ENCODE measurements at regions not wholly inside any gene's neighbourhood (a gene's known extent, or its start where the extent isn't known, plus 50 kb on each side); places are given as distances from the start of the nearest gene placed in this dataset.

- Histone ChIP-seq H3K9me3 (ENCODE audit: control insufficient read depth, insufficient read depth, low read length) (peaks cover 46% of the 10 kb centered on the region), H4K8ac (ENCODE audit: low read depth in 2 of 2, low read length in 2 of 2) (no peak overlapping the region), H4K5ac (ENCODE audit: low read depth, low read length) (no peak overlapping the region), H2AK5ac (ENCODE audit: low read depth, low read length) (no peak overlapping the region), H4K91ac (ENCODE audit: insufficient read depth, low read depth, low read length) (no peak overlapping the region), H2AFZ (replicated peaks; ENCODE audit: low read length, poor library complexity) (no peak overlapping the region), H2BK120ac (ENCODE audit: low read depth, low read length) (no peak overlapping the region), H3K56ac (ENCODE audit: extremely low read depth, insufficient read depth, low read length) (no peak overlapping the region), H3K79me1 (ENCODE audit: low read depth in 1 of 2, low read length in 2 of 2) (no peaks in the 10 kb centered on the region; a peak in 1 of 4 replicates), H3K23ac (ENCODE audit: low read depth, low read length) (no peak overlapping the region), H3K36me3 (ENCODE audit: control insufficient read depth, insufficient read depth, low read length) (peaks cover 72% of the 10 kb centered on the region), H3K4me3 (ENCODE audit: insufficient read depth, low read depth, low read length) (no peak overlapping the region), H3K18ac (ENCODE audit: low read depth, low read length) (no peak overlapping the region), H3K4me1 (ENCODE audit: control insufficient read depth, insufficient read depth, low read length) (no peaks in the 10 kb centered on the region), H2BK15ac (ENCODE audit: low read depth, low read length) (no peak overlapping the region), H4K20me1 (ENCODE audit: insufficient read depth, low read length) (no peaks in the 10 kb centered on the region), H2BK5ac (ENCODE audit: low read depth, low read length, poor library complexity, severe bottlenecking) (no peak overlapping the region), H3K27me3 (ENCODE audit: control insufficient read depth, insufficient read depth, low read length) (no peaks in the 10 kb centered on the region), H3K27ac (ENCODE audit: insufficient read depth, low read length) (no peak overlapping the region), H2AK9ac (replicated peaks; ENCODE audit: low read depth, low read length, poor library complexity) (no peak overlapping the region), H2BK20ac (ENCODE audit: low read depth, low read length) (no peak overlapping the region), H3K4me2 (ENCODE audit: low read depth, low read length) (no peak overlapping the region), H3K9me1 (ENCODE audit: insufficient read depth, low read length) (no peaks in the 10 kb centered on the region), H3K14ac (replicated peaks; ENCODE audit: low read depth, low read length) (no peak overlapping the region), H3K4ac (ENCODE audit: low read depth, low read length) (no peak overlapping the region), H3K9ac (ENCODE audit: low read depth, low read length) (no peak overlapping the region)
- intact Hi-C loops (cut with micrococcal nuclease): loop anchor here (10.0 kb wide), 1 partner anchor 58 kb away; no protein-coding TSS in a partner anchor
- dilution Hi-C loops (cut with HindIII; ENCODE audit: low sequenced_read_pairs, unreplicated experiment): no loop called here
- CTCF ChIA-PET: no interaction called here
- 80% methylated on average over 1 of the region's 2 CpGs; no CpG with 5 or more reads in 1 of the 2 experiments for WGBS, 2 experiments (ENCODE audit: extremely low coverage in 2 of 2, insufficient read length in 1 of 2)
- BruUV-seq (replicated peaks): no TSS peak
- DNase-seq (peak; percentile 4), ATAC-seq (ENCODE audit: low read depth) (no peak)
- POLR2A ChIA-PET (ENCODE audit: unreplicated experiment): no interaction called here
- in situ Hi-C loops (cut with MboI; ENCODE audit: low sequenced_read_pairs): no loop called here
- TF ChIP-seq BHLHE40 (IDR thresholded peaks at IDR 0.05; ENCODE audit: low read depth, low read length) (no peak), RAD21 (IDR thresholded peaks at IDR 0.05; ENCODE audit: low read length) (no peak), FOS (IDR thresholded peaks at IDR 0.05; ENCODE audit: low read depth, low read length) (no peak), MAFK (IDR thresholded peaks at IDR 0.05; ENCODE audit: low read depth, low read length) (no peak), CTCF (conservative IDR thresholded peaks at IDR 0.05; ENCODE audit: low read depth, low read length) (no peak), MAZ (IDR thresholded peaks at IDR 0.05; ENCODE audit: borderline replicate concordance, low read depth, low read length) (no peak), POLR2A (IDR thresholded peaks at IDR 0.05; ENCODE audit: low read depth, low read length) (no peak), RCOR1 (IDR thresholded peaks at IDR 0.05; ENCODE audit: insufficient replicate concordance, low read length) (no peak), MXI1 (IDR thresholded peaks at IDR 0.05; ENCODE audit: borderline replicate concordance, low read depth, low read length) (no peak), USF2 (IDR thresholded peaks at IDR 0.05; ENCODE audit: low read depth, low read length) (no peak), NFE2L2 (IDR thresholded peaks at IDR 0.05; ENCODE audit: low read depth, low read length) (no peak), CEBPB (IDR thresholded peaks at IDR 0.05; ENCODE audit: low read depth, low read length) (no peak)
Observed at GRCh38 chr15:25092661-25093060, 137.9 kb downstream of the SNRPN start.
